Endothelial cell of umbilical vein (primary cell): ENCODE measurements at regions not wholly inside any gene's neighbourhood (a gene's known extent, or its start where the extent isn't known, plus 50 kb on each side); places are given as distances from the start of the nearest gene placed in this dataset.

Source experiments
- BruUV-seq: library from RNA; stranded (reverse); fragments of 400-500 nt; replicated peaks from 2 replicates; lab custom pipeline; 2021; lab: Mats Ljungman, UMichigan
- CTCF ChIA-PET: fragments of 300-600, 350-600 bp; sonication (Branson Sonifier 250); formaldehyde crosslinking; loops from one replicate; lab custom pipeline; 2021; ENCODE audit warnings: antibody characterized with exemption, inconsistent platforms; lab: Charles Lee
- POLR2A ChIA-PET: fragments of 300-600, 350-600 bp; sonication (Branson Sonifier 250); formaldehyde crosslinking; loops from one replicate; lab custom pipeline; 2021; ENCODE audit warnings: antibody characterized with exemption, inconsistent platforms; lab: Charles Lee
- DNase-seq: peaks from one replicate; pipeline ENCODE4 v3.0.0-alpha.2; 2011; ENCODE audit warnings: low read depth, low spot score
- FAIRE-seq: peaks from 2 replicates; lab custom pipeline; 2011; peaks lifted over from hg19 to GRCh38; lab: Jason Lieb, UNC
- H2AFZ ChIP-seq: 2 replicates; pipeline ENCODE4 v1.6.0; 2012; ENCODE audit warnings: low read depth, low read length, control low read depth, inconsistent platforms
- H3K27ac ChIP-seq: 2 replicates; pipeline ENCODE4 v1.5.1; 2011; ENCODE audit warnings: low read depth, mild to moderate bottlenecking, control low read depth, low read length, moderate library complexity; ENCODE audit not compliant: insufficient read depth
- H3K27me3 ChIP-seq, 2 experiments: 2 replicates each; pipeline versions ENCODE4 v1.6.0 to v1.6.1; 2011; ENCODE audit warnings: low read length in 2 of 2, mixed read lengths in 1 of 2; ENCODE audit not compliant: control insufficient read depth in 2 of 2, insufficient read depth in 2 of 2
- H3K36me3 ChIP-seq, 2 experiments: 2 replicates in 1 of 2; 3 replicates in 1 of 2; pipeline ENCODE4 v1.5.1; 2011; ENCODE audit warnings: low read length in 2 of 2, mild to moderate bottlenecking in 1 of 2, moderate library complexity in 1 of 2; ENCODE audit not compliant: control insufficient read depth in 2 of 2, insufficient read depth in 2 of 2; ENCODE audit errors: extremely low read depth in 1 of 2
- H3K4me1 ChIP-seq: 3 replicates; pipeline ENCODE4 v1.5.1; 2011; ENCODE audit warnings: mild to moderate bottlenecking, low read length; ENCODE audit not compliant: control insufficient read depth, insufficient read depth; ENCODE audit errors: extremely low read depth
- H3K4me2 ChIP-seq: 2 replicates; pipeline ENCODE4 v1.6.1; 2011; ENCODE audit warnings: low read length, control low read depth, mixed read lengths; ENCODE audit not compliant: insufficient read depth
- H3K4me3 ChIP-seq, 3 experiments: fragments of 200-600 bp in 1 of 3; sonication (generic), shearing (Covaris generic) in 1 of 3; replicated peaks in 1 of 3; 2 replicates each; pipeline ENCODE4 v1.5.1; 2011 to 2016; ENCODE audit warnings: control low read depth in 3 of 3, low read length in 3 of 3, mild to moderate bottlenecking in 2 of 3, inconsistent platforms in 1 of 3, low read depth in 1 of 3, moderate library complexity in 1 of 3; ENCODE audit not compliant: insufficient read depth in 1 of 3
- H3K79me2 ChIP-seq: 2 replicates; pipeline ENCODE4 v1.6.0; 2012; ENCODE audit warnings: low read length, inconsistent platforms; ENCODE audit not compliant: control insufficient read depth, insufficient read depth
- H3K9ac ChIP-seq: replicated peaks from 2 replicates; pipeline ENCODE3; 2011; ENCODE audit warnings: low read length, control low read depth; ENCODE audit not compliant: insufficient read depth; ENCODE audit errors: extremely low read depth
- H3K9me1 ChIP-seq: replicated peaks from 3 replicates; pipeline ENCODE4 v1.6.0; 2011; ENCODE audit warnings: mild to moderate bottlenecking, low read length; ENCODE audit not compliant: control insufficient read depth, insufficient read depth; ENCODE audit errors: extremely low read depth
- H3K9me3 ChIP-seq: replicated peaks from 2 replicates; pipeline ENCODE4 v1.5.1; 2012; ENCODE audit warnings: low read length, inconsistent platforms; ENCODE audit not compliant: control insufficient read depth, insufficient read depth
- H4K20me1 ChIP-seq: replicated peaks from 2 replicates; pipeline ENCODE3; 2011; ENCODE audit warnings: mild to moderate bottlenecking, low read length; ENCODE audit not compliant: control insufficient read depth, insufficient read depth; ENCODE audit errors: extremely low read depth
- EZH2 ChIP-seq: IDR thresholded peaks from 2 replicates; pipeline ENCODE4 v1.6.1; 2012; ENCODE audit warnings: borderline replicate concordance, low read depth, mild to moderate bottlenecking, moderate library complexity, low read length, inconsistent platforms; ENCODE audit not compliant: severe bottlenecking
- FOS ChIP-seq: IDR thresholded peaks from 2 replicates; pipeline ENCODE4 v1.6.1; 2011; ENCODE audit warnings: mild to moderate bottlenecking, low read length, moderate library complexity, borderline replicate concordance; ENCODE audit not compliant: insufficient read depth
- GATA2 ChIP-seq: IDR thresholded peaks from 2 replicates; pipeline ENCODE4 v1.7.0; 2011; ENCODE audit warnings: low read depth, mild to moderate bottlenecking, moderate library complexity, mixed read lengths, low read length; ENCODE audit not compliant: insufficient read length, insufficient read depth
- JUN ChIP-seq: IDR thresholded peaks from 2 replicates; pipeline ENCODE4 v1.6.1; 2011; ENCODE audit warnings: borderline replicate concordance, low read depth; ENCODE audit not compliant: insufficient read length, insufficient read depth
- MAX ChIP-seq: IDR thresholded peaks from 2 replicates; pipeline ENCODE4 v1.6.1; 2011; ENCODE audit not compliant: insufficient read depth, insufficient read length
- MYC ChIP-seq: IDR thresholded peaks from one replicate; pipeline ENCODE4 v1.6.1; 2011; ENCODE audit warnings: mild to moderate bottlenecking, low read depth, low read length
- POLR2A ChIP-seq: IDR thresholded peaks from 2 replicates; pipeline ENCODE4 v1.6.1; 2012; ENCODE audit warnings: low read depth, mild to moderate bottlenecking, control low read depth, low read length
- POLR2AphosphoS5 ChIP-seq: IDR thresholded peaks from 2 replicates; pipeline ENCODE4 v1.6.1; 2012; ENCODE audit warnings: low read depth, mild to moderate bottlenecking, control low read depth, low read length, moderate library complexity; ENCODE audit not compliant: insufficient read depth
- dilution Hi-C: fragments of 300-500 bp; cut with MboI; formaldehyde crosslinking; loops from one replicate; pipeline ENCODE4 v1.15.0; 2019; ENCODE audit warnings: low sequenced_read_pairs; ENCODE audit not compliant: extremely low pct_ligation_motif_present
- intact Hi-C: fragments of 100-400 bp; cut with micrococcal nuclease; formaldehyde crosslinking; loops from one replicate; pipeline ENCODE4 v1.10.0; 2022
- TF ChIP-seq, protein P1 (sequence below), 2 donors: IDR thresholded peaks; 1 replicate in 1 of 2; 2 replicates in 1 of 2; pipeline ENCODE4 v1.5.1; 2011; ENCODE audit warnings: low read length in 2 of 2, mild to moderate bottlenecking in 2 of 2, moderate library complexity in 2 of 2, control low read depth in 1 of 2, inconsistent platforms in 1 of 2, low read depth in 1 of 2; ENCODE audit not compliant: insufficient read depth in 1 of 2; ENCODE audit errors: extremely low read depth in 1 of 2

GRCh38 chrX:39969099-39969818 is 128.5 kb downstream of the BCOR start:
- H4K20me1 ChIP-seq = no peaks in the 10 kb centered on the region
- no peaks in the 10 kb centered on the region for H3K9me3 ChIP-seq
- no peak overlapping the region for H3K4me3 ChIP-seq
- H3K79me2 ChIP-seq = no peaks in the 10 kb centered on the region
- dilution Hi-C loops (no loop called here), intact Hi-C loops (no loop called here)
- peak overlapping the region; percentile 62 for H2AFZ ChIP-seq
- no peak for FAIRE-seq
- CTCF ChIA-PET = interaction anchor here (1.5 kb wide), 1 partner anchor 44 kb away, joined by 4 read pairs; no protein-coding TSS in a partner anchor
- no peaks in the 10 kb centered on the region for H3K9me1 ChIP-seq
- H3K4me1 ChIP-seq = peaks cover 20% of the 10 kb centered on the region
- DNase-seq = peak; percentile 33
- no TSS peak for BruUV-seq
- H3K9ac ChIP-seq = no peak overlapping the region
- H3K36me3 ChIP-seq = no peaks in the 10 kb centered on the region
- peak overlapping the region; percentile 60 for H3K4me2 ChIP-seq
- H3K27me3 ChIP-seq = no peaks in the 10 kb centered on the region
- POLR2A ChIA-PET = no interaction called here
- TF ChIP-seq GATA2 = no peak
- no peak for TF ChIP-seq POLR2AphosphoS5
- no peak for TF ChIP-seq POLR2A
- TF ChIP-seq EZH2 = no peak
- TF ChIP-seq JUN = no peak
- TF ChIP-seq MAX = no peak
- TF ChIP-seq, protein P1, sequence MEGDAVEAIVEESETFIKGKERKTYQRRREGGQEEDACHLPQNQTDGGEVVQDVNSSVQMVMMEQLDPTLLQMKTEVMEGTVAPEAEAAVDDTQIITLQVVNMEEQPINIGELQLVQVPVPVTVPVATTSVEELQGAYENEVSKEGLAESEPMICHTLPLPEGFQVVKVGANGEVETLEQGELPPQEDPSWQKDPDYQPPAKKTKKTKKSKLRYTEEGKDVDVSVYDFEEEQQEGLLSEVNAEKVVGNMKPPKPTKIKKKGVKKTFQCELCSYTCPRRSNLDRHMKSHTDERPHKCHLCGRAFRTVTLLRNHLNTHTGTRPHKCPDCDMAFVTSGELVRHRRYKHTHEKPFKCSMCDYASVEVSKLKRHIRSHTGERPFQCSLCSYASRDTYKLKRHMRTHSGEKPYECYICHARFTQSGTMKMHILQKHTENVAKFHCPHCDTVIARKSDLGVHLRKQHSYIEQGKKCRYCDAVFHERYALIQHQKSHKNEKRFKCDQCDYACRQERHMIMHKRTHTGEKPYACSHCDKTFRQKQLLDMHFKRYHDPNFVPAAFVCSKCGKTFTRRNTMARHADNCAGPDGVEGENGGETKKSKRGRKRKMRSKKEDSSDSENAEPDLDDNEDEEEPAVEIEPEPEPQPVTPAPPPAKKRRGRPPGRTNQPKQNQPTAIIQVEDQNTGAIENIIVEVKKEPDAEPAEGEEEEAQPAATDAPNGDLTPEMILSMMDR (IDR thresholded peaks at IDR 0.05; ENCODE audit: extremely low read depth in 1 of 2, insufficient read depth in 1 of 2, low read depth in 1 of 2, low read length in 2 of 2) = no peak
- no peak for TF ChIP-seq MYC
- TF ChIP-seq FOS = no peak
- H3K27ac ChIP-seq = peak overlapping the region; percentile 5
